ENCODE measurements at regions not wholly inside any gene's neighbourhood (a gene's known extent, or its start where the extent isn't known, plus 50 kb on each side); places are given as distances from the start of the nearest gene placed in this dataset.

DNA sequence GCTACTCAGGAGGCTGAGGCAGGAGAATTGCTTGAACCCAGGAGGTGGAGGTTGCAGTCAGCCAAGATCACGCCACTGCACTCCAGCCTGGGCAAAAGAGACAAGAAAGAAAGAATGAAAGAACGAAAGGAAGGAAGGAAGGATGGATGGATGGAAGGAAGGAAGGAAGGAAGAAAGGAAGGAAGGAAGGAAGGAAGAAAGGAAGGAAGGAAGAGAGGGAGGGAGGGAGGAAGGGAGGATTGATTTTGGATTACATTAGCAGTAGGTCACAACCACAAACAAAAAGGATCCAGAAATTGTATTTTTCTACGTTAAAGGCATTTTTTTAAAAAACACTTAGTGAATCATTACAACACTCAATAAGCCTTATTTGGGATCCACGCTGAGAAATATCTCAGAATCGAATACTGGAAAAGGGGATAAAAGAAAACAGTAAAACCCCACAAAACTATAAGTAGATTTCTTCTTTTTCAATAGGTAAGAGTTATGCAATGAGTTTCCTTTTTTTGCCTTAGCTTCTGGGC lies 136.9 kb upstream of the FREM1 start:
- no peak for DNase-seq (ENCODE audit: low read depth)
- H3K27me3 ChIP-seq (ENCODE audit: control insufficient read depth, insufficient read depth, low read length): no peaks in the 10 kb centered on the region
- no peak overlapping the region for H3K4me3 ChIP-seq (ENCODE audit: low read depth, low read length)
- ChIA-PET CTCF (no interaction called here), POLR2A (no interaction called here)
- TF ChIP-seq, protein P1, sequence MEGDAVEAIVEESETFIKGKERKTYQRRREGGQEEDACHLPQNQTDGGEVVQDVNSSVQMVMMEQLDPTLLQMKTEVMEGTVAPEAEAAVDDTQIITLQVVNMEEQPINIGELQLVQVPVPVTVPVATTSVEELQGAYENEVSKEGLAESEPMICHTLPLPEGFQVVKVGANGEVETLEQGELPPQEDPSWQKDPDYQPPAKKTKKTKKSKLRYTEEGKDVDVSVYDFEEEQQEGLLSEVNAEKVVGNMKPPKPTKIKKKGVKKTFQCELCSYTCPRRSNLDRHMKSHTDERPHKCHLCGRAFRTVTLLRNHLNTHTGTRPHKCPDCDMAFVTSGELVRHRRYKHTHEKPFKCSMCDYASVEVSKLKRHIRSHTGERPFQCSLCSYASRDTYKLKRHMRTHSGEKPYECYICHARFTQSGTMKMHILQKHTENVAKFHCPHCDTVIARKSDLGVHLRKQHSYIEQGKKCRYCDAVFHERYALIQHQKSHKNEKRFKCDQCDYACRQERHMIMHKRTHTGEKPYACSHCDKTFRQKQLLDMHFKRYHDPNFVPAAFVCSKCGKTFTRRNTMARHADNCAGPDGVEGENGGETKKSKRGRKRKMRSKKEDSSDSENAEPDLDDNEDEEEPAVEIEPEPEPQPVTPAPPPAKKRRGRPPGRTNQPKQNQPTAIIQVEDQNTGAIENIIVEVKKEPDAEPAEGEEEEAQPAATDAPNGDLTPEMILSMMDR (IDR thresholded peaks at IDR 0.05; ENCODE audit: insufficient read depth, low read depth, low read length): no peak
- no peaks in the 10 kb centered on the region for H3K36me3 ChIP-seq (ENCODE audit: control insufficient read depth, insufficient read depth, low read length)

DNA sequence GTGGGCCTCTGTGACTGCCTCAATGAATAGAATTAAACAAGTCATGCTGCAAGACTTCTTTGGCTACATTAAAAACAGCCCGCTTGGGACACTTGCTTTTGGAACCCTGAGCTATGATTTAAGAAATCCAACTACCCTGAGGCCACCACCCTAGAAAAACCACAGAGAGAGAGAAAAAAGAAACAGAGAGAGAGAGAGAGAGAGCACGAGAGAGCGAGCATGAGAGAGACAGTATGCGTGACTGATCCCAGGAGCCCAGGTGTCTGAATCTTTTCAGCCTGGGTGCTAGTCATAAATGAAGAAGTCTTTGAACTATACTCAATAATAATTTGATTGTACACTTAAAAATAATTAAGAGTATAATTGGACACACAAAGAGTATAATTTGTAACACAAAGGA lies 123.1 kb upstream of the FREM1 start:
- Histone ChIP-seq H3K4me3 (ENCODE audit: low read depth, low read length) (no peak overlapping the region), H3K36me3 (ENCODE audit: control insufficient read depth, insufficient read depth, low read length) (no peaks in the 10 kb centered on the region), H3K27me3 (ENCODE audit: control insufficient read depth, insufficient read depth, low read length) (no peaks in the 10 kb centered on the region)
- ChIA-PET POLR2A (no interaction called here), CTCF (no interaction called here)
- DNase-seq (ENCODE audit: low read depth): no peak
- TF ChIP-seq, protein P1 (IDR thresholded peaks at IDR 0.05; ENCODE audit: insufficient read depth, low read depth, low read length): no peak

DNA sequence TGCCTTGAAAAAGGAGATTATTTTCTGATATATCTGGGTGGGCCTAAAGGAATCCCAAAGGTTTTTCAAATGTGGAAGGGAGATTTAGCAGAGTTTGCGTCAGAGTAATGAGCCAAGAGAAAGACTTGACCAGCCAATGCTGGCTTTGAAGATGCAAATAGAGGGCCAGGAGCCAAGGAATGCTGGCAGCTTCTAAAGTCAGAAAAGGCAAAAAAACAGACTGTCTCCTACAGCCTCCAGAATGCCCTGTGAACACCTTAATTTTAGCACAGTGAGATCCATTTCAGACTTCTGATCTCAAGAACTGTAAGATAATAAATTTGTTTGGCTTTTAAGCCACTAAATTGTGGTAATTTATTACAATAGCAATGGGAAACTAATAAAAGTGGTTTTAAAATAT lies 122.6 kb upstream of the FREM1 start:
- CTCF ChIA-PET: interaction anchor here (0.5 kb wide), 1 partner anchor 560 kb away, joined by 3 read pairs; no protein-coding TSS in a partner anchor
- Histone ChIP-seq H3K27me3 (ENCODE audit: control insufficient read depth, insufficient read depth, low read length) (no peaks in the 10 kb centered on the region), H3K4me3 (ENCODE audit: low read depth, low read length) (no peak overlapping the region), H3K36me3 (ENCODE audit: control insufficient read depth, insufficient read depth, low read length) (no peaks in the 10 kb centered on the region)
- TF ChIP-seq, protein P1 (IDR thresholded peaks at IDR 0.05; ENCODE audit: insufficient read depth, low read depth, low read length): no peak
- no peak for DNase-seq (ENCODE audit: low read depth)
- POLR2A ChIA-PET: no interaction called here

DNA sequence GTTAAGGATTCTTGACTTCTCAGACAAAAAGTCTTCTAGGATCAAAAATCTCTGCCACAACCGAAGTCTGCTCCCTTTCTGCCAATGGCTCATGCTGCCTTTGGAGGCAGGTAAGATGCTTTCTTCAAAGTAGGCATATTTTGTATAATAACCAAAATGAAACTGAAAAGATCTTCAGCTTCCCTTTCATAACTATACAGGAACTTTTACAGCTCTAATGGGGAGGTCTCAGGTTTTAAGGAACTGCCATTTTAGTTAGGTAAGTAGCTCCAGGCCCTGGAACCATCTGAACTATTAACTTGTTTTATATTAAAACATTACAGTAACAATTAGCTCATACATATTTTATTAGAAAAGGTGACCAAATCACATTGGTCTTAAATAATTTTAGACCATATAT lies 110.9 kb upstream of the FREM1 start:
- CTCF ChIA-PET: no interaction called here
- POLR2A ChIA-PET: no interaction called here

DNA sequence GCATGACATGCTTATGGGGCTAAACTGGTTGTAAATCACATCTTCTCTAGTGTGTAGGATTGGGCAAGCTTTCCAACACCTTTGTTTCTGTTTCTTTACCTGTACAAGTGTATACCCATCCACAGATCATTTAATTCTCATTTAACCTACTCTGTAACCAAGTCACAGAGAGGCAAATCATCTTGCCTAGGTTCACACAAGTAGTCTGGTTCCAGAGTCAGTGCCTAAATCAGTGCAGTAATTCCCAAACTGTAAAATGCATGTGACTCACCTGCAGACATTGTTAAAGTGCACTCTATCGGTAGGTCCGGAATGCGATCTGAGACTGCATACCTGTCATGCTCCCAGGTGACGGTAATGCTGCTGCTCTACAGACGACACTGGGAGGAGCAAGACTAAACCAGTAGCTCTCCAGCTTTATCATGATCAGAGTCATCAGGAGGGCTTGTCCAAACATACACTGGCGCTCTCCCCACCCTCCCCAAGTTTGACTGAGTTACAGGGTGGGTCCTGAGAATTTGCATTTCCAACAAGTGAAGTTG lies 107.9 kb upstream of the FREM1 start:
- Histone ChIP-seq H3K27me3 (ENCODE audit: control insufficient read depth, insufficient read depth, low read length) (no peaks in the 10 kb centered on the region), H3K4me3 (ENCODE audit: low read depth, low read length) (no peak overlapping the region), H3K36me3 (ENCODE audit: control insufficient read depth, insufficient read depth, low read length) (no peaks in the 10 kb centered on the region)
- TF ChIP-seq, protein P1 (IDR thresholded peaks at IDR 0.05; ENCODE audit: insufficient read depth, low read depth, low read length): no peak
- CTCF ChIA-PET: no interaction called here
- POLR2A ChIA-PET: no interaction called here
- no peak for DNase-seq (ENCODE audit: low read depth)

More for the DNA sequence above, 110.9 kb upstream of the FREM1 start:
- H3K27me3 ChIP-seq (ENCODE audit: control insufficient read depth, insufficient read depth, low read length): no peaks in the 10 kb centered on the region
- TF ChIP-seq, protein P1 (IDR thresholded peaks at IDR 0.05; ENCODE audit: insufficient read depth, low read depth, low read length): no peak
- no peak overlapping the region for H3K4me3 ChIP-seq (ENCODE audit: low read depth, low read length)
- DNase-seq (ENCODE audit: low read depth): no peak
- no peaks in the 10 kb centered on the region for H3K36me3 ChIP-seq (ENCODE audit: control insufficient read depth, insufficient read depth, low read length)

Data from BJ (cell line).